Uterus (tissue), 3 donors: ENCODE measurements at regions not wholly inside any gene's neighbourhood (a gene's known extent, or its start where the extent isn't known, plus 50 kb on each side); places are given as distances from the start of the nearest gene placed in this dataset.

ENCODE experiments used
- DNase-seq, 2 donors: peaks; one replicate each; pipeline ENCODE4 v3.0.0-alpha.2; 2019 to 2020
- H3K27ac ChIP-seq, 2 donors: fragments of 200-600 bp; sonication (generic); 1 replicate in 1 of 2; 2 replicates in 1 of 2; pipeline ENCODE4 v1.5.1; 2016 to 2018
- H3K27me3 ChIP-seq, 2 donors: fragments of 200-600 bp; sonication (generic); one replicate each; pipeline ENCODE4 v1.5.1; 2018 to 2019; ENCODE audit warnings: control low read depth in 1 of 2
- H3K36me3 ChIP-seq, 2 donors: fragments of 200-600 bp; sonication (generic); one replicate each; pipeline ENCODE4 v1.5.1; 2019; ENCODE audit warnings: control low read depth in 1 of 2
- H3K4me1 ChIP-seq, 2 donors: fragments of 200-600 bp; sonication (generic); one replicate each; pipeline ENCODE4 v1.5.1; 2018 to 2019; ENCODE audit warnings: control low read depth in 1 of 2
- H3K4me3 ChIP-seq, 2 donors: fragments of 200-600 bp; sonication (generic); 1 replicate in 1 of 2; 2 replicates in 1 of 2; pipeline ENCODE4 v1.5.1; 2018 to 2019; ENCODE audit warnings: mild to moderate bottlenecking in 1 of 2
- H3K9me3 ChIP-seq, 2 donors: fragments of 200-600 bp; sonication (generic); one replicate each; pipeline ENCODE4 v1.5.1; 2019; ENCODE audit warnings: control low read depth in 1 of 2
- CTCF ChIP-seq, 4 experiments: fragments of 200-600 bp in 2 of 4; fragments of 450-650 bp in 2 of 4; sonication (generic) in 2 of 4; IDR thresholded peaks; one replicate each; pipeline ENCODE4 v1.5.1; 2016 to 2019; ENCODE audit warnings: antibody characterized with exemption in 4 of 4, mild to moderate bottlenecking in 2 of 4, moderate library complexity in 1 of 4
- POLR2A ChIP-seq, 2 donors: fragments of 450-650 bp; IDR thresholded peaks; one replicate each; pipeline ENCODE4 v1.6.1; 2016; ENCODE audit warnings: antibody characterized with exemption in 2 of 2, mild to moderate bottlenecking in 1 of 2, moderate library complexity in 1 of 2
- intact Hi-C: fragments of 100-400 bp; cut with DNase I; formaldehyde crosslinking; loops from one replicate; pipeline ENCODE4 v1.15.1; 2023; ENCODE audit warnings: low total_unique reads
- donor health status: DM: yes; HTN: yes; CAD: no.

DNA sequence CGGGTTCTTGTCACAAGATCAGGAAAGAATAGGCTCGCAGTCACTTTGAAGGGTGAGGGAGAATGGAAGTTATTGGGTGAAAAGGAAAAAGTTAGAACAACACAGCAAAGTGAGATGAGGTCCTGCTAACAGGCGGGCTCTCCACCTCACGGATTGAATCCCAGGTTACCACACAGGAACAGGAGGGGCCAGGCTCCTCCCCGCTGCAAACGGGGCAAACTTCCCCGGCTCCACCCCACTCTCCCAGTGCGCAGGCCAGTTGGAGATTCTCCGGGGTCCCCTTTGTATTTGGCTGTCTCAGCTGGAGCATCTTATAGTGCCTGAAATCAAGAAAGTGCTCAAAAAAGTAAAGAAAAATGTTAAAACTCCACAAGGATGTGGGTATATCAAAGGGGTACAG lies 78.3 kb upstream of the IPO5 start:
- Histone ChIP-seq H3K36me3 (no peaks in the 10 kb centered on the region), H3K27ac (no peak overlapping the region), H3K27me3 (no peaks in the 10 kb centered on the region), H3K4me3 (no peak overlapping the region), H3K9me3 (no peaks in the 10 kb centered on the region), H3K4me1 (no peaks in the 10 kb centered on the region)
- intact Hi-C loops: no loop called here
- no peak for DNase-seq
- TF ChIP-seq POLR2A (IDR thresholded peaks at IDR 0.05) (no peak), CTCF (IDR thresholded peaks at IDR 0.05) (no peak)

GRCh38 chr13:97875911-97876310 lies 77.6 kb upstream of the IPO5 start:
- Histone ChIP-seq H3K36me3 (no peaks in the 10 kb centered on the region), H3K27me3 (no peaks in the 10 kb centered on the region), H3K4me1 (no peaks in the 10 kb centered on the region), H3K27ac (no peak overlapping the region), H3K9me3 (no peaks in the 10 kb centered on the region), H3K4me3 (no peak overlapping the region)
- DNase-seq: no peak
- TF ChIP-seq POLR2A (IDR thresholded peaks at IDR 0.05) (no peak), CTCF (IDR thresholded peaks at IDR 0.05) (no peak)
- intact Hi-C loops: no loop called here

DNA sequence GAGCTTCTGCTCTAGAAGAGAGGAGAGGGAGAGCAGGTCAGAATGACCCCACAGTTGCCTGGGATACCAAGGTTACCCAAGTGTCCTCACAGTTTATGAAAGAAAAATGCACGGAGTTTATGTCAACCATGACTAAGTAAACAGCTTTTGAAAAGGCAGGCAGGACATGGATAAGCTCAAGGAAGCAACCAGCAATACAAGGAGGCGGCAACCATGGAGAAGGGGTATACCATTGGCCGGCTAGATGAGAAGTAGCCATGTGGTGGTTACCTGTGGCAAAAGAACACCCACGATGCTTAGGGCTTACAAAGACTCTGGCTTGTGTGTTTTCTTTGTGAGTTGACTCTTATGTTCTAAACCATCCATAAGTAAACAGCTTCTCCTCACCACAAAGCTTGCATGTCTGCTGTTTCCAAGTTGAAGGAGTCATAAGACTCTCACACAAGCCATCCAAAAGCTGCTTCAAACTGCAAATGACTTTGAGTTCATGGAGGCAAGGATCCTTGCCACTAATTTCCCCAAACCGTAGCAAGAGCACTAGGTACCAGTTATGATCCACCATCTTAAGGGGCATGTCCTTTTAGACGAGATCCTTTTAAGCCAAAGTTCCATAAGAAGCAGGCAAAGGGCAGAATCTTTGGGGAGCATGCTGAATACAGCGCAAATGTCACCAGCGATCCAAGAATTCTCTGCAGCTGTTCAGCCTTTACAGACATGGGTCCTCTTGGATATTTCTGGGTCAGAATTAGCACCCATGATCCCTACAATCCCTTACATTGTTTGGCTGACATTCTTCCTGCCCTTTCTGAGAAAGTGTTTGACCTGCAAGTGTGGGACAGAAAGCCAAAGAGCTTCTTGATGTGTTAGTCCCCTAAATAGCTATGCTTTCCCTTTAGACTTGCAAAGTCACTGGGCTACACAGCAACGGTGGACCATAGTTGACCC lies 74.8 kb upstream of the IPO5 start:
- Histone ChIP-seq H3K4me3 (no peak overlapping the region), H3K36me3 (no peaks in the 10 kb centered on the region), H3K27me3 (no peaks in the 10 kb centered on the region), H3K27ac (no peak overlapping the region), H3K4me1 (no peaks in the 10 kb centered on the region), H3K9me3 (no peaks in the 10 kb centered on the region)
- intact Hi-C loops: no loop called here
- TF ChIP-seq CTCF (IDR thresholded peaks at IDR 0.05) (no peak), POLR2A (IDR thresholded peaks at IDR 0.05) (no peak)
- no peak for DNase-seq

DNA sequence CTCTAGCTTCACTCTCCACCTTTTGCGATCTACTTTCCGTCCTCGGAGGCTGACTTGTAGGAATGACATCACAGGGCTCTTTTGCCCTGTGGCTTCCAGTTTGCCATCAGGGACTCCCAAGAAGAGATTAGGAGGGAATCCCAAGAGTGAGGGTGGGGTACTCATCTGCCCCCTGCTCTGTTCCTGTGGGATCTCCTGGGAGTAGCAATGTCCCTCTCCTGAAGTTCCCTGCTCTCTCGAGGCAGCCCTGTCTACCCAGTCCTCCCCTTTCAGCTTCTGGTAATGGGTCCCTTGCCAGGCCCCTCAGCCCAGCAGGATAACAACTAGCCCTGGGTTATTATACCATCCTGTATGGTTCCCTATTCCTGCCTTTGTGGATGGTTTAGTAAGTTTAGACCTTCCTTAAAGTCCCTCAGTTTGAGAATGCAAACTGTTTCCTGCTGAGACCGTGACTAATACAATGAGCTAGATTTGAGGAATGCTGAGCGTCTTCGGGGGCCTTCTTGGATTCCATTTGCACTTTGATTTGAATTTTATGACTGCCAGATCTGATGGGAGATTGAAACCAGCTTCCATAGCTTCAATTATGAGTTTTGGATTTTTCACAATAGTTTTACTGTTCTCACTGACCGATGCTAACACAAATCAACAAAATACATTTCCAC lies 73.7 kb upstream of the IPO5 start:
- no peak overlapping the region for H3K4me3 ChIP-seq
- H3K4me1 ChIP-seq: no peaks in the 10 kb centered on the region
- intact Hi-C loops: no loop called here
- no peaks in the 10 kb centered on the region for H3K27me3 ChIP-seq
- H3K27ac ChIP-seq: no peak overlapping the region
- H3K9me3 ChIP-seq: no peaks in the 10 kb centered on the region
- TF ChIP-seq POLR2A (IDR thresholded peaks at IDR 0.05) (no peak), CTCF (IDR thresholded peaks at IDR 0.05) (no peak)
- no peaks in the 10 kb centered on the region for H3K36me3 ChIP-seq
- no peak for DNase-seq

DNA sequence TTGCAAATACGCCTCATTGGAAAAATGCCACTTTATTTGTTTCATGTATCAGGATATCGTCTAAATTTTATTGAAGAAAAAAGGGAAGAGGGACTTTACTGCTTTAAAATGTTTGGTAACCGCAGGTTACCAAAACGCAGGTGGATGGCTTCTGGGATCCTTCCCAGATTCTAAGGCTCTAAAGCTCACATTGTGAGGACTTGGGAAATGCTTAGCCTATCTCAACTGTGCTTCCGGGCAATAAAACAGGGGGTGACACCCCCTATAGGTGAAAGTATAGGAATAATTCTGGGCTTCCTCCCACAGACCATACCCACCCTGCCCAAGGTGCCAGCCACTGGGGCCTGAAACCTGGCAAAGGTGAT lies 73.2 kb upstream of the IPO5 start:
- no peaks in the 10 kb centered on the region for H3K27me3 ChIP-seq
- no peak overlapping the region for H3K4me3 ChIP-seq
- no peaks in the 10 kb centered on the region for H3K4me1 ChIP-seq
- no peak overlapping the region for H3K27ac ChIP-seq
- intact Hi-C loops: no loop called here
- DNase-seq: no peak
- TF ChIP-seq CTCF (IDR thresholded peaks at IDR 0.05): no peak
- no peak for TF ChIP-seq POLR2A (IDR thresholded peaks at IDR 0.05)
- H3K36me3 ChIP-seq: no peaks in the 10 kb centered on the region
- H3K9me3 ChIP-seq: no peaks in the 10 kb centered on the region
